HG02610 (cell line): ENCODE measurements at regions not wholly inside any gene's neighbourhood (a gene's known extent, or its start where the extent isn't known, plus 50 kb on each side); places are given as distances from the start of the nearest gene placed in this dataset.
"Not testable (repeated sequence)": the region's sequence is repeated elsewhere in the genome, so short reads cannot be mapped to it uniquely, and the experiment has no call there.

ENCODE experiments used
- ATAC-seq: cut with Tn5 transposase; IDR thresholded peaks from one replicate; pipeline ENCODE4 v1.9.1; 2021; ENCODE audit warnings: mild to moderate bottlenecking, moderate library complexity; ENCODE audit not compliant: unreplicated experiment

DNA sequence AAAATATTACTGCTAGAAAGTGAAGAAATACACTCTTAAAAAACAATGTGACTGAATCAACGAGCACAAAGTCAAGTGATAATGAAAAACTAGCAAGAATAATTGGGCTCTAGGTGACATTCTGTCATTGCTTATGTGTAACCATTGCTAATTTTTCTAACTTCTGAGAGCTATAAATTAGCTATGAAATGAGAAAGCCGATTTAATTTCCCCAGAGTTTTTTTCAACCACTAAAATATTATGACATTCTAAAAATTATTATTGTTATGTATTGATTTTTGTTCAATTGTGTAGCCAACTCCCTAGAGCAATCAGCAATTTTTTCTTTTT is 458.6 kb upstream of the ATXN8OS start:
- ATAC-seq, result no peak

- ATAC-seq, result no peak
Measured at GRCh38 chr13:69648340-69649062, 459.1 kb upstream of the ATXN8OS start.

GRCh38 chr13:69644447-69644846 is 463.2 kb upstream of the ATXN8OS start:
- ATAC-seq, result no peak

DNA sequence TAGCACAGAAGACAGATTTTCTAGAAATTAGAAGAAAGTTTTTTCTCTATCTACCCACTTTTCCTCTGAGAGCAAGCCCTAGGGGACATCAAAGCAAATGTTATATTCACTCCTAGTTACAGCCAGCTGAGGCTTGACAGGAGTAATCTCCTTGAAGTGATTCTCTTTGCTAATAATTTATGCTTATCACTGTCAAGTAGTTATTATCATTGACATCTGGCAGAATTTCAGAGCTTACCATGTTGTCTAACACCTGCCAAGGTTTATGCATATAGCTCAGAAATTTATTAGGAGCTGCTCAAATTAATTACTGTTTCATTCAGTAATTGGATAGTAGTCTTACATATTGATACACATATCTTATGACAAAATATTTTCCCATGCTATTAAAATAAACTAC is 465.9 kb upstream of the ATXN8OS start:
- ATAC-seq, result no peak

GRCh38 chr13:69633044-69633443 is 474.6 kb upstream of the ATXN8OS start:
- ATAC-seq, result no peak

DNA sequence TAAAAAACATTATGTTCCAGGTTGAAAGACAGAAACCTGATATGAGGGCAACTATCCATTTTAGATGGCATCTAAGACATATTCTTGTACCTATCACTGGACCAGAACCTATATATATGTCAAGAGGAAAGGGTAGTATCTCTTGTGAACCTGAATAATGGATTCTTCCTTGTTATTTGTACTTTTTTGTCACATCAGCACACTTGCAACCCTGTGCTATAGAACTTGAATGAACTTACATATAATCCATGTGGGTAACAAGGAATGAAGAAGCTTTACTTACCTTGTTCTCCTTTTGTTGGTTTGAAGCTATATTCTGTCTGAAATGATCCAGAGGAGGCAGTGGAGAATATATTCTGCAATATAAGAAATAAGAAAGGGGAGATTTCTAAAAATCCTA is 483.7 kb upstream of the ATXN8OS start:
- ATAC-seq, result no peak

- ATAC-seq, result no peak
Measured at GRCh38 chr13:69619651-69620050, 488.0 kb upstream of the ATXN8OS start.

DNA sequence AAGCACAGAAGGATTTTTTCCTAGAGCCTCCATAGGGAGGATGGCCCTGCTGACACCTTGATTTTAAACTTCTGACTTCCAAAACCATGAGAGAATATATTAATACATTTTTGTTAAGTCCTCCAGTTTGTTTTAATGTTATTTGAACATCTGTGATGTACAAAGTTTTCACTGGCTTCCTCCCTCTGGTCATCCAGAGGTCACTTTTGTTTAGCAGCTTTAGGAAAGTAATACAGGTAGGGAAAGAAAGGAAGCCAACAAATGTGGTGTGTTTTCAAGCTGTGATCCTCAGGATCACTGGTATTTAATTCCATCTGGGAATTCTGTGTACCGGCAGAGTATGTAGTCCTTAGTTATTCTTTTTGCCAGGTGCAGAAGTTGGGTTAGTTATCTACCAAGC is 488.8 kb upstream of the ATXN8OS start:
- ATAC-seq, result no peak

DNA sequence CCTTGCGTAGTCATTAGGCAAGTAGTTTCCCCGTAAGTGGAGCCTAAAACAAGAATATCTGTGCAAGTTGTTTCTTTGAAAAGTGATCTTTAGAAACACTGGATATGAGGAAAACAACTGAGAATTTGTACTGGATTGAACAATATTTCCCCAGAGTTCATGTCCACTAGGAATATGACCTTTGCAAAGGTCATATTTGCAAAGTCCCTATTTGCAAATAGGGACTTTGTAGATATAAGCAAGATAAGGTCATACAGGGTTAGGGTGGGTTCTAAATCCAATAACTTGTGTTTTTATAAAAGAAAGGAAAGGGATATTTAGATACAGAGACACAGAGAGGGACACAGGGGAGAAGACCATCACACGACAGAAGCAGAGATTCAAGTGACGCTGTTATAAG is 489.2 kb upstream of the ATXN8OS start:
- no peak for ATAC-seq

GRCh38 chr13:69617587-69617986 is 490.0 kb upstream of the ATXN8OS start:
- no peak for ATAC-seq

- ATAC-seq, result no peak
Measured at GRCh38 chr13:69616396-69616795, 491.2 kb upstream of the ATXN8OS start.

- ATAC-seq, result not testable (repeated sequence)
Measured at GRCh38 chr13:69615055-69615454, 492.6 kb upstream of the ATXN8OS start.

- no peak for ATAC-seq
Measured at GRCh38 chr13:69604698-69605097, 502.9 kb upstream of the ATXN8OS start.

GRCh38 chr13:69603144-69603853 is 504.3 kb upstream of the ATXN8OS start:
- no peak for ATAC-seq

GRCh38 chr13:69601661-69602060 is 506.0 kb upstream of the ATXN8OS start:
- no peak for ATAC-seq

DNA sequence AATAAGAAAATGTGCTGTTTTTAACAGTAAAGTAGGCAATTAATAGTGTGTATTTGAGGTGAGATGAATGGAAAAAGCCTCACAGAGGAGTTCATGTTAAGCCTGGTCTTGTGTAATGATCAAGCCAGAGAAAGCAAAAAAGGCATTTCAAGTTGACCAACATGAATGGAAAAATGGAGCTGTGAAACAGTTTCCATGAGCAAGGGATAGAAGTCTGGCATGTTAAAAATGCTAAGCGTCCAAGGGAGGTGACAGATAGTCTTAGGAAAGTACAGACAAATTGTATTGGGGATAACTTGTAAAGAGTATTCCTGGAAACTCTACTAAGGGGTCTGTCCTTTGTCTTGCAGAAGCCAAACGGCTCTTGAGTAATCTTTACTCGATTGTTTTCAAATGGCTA is 506.8 kb upstream of the ATXN8OS start:
- no peak for ATAC-seq

- ATAC-seq, result no peak
Measured at GRCh38 chr13:69597088-69597487, 510.5 kb upstream of the ATXN8OS start.

DNA sequence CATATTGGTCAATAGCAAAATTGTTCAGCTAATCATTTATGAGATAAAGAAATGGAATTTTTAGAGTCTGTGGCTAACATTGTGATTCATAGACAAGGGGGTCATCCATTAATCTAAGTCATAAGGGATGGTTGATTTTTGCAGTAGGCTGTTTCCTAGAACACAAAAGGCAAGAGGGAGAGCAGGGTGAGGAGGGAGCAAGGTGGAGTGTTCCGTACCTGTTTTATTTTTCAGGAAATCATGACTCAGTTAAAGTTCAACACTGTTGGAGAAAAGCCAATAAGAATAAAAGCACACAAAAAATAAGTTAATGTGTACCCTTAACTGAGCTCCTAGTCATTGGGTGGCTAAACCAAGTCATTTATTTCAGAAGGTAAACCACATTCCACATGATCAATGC is 512.4 kb upstream of the ATXN8OS start:
- no peak for ATAC-seq

GRCh38 chr13:69591437-69591836 is 516.2 kb upstream of the ATXN8OS start:
- ATAC-seq, result no peak

DNA sequence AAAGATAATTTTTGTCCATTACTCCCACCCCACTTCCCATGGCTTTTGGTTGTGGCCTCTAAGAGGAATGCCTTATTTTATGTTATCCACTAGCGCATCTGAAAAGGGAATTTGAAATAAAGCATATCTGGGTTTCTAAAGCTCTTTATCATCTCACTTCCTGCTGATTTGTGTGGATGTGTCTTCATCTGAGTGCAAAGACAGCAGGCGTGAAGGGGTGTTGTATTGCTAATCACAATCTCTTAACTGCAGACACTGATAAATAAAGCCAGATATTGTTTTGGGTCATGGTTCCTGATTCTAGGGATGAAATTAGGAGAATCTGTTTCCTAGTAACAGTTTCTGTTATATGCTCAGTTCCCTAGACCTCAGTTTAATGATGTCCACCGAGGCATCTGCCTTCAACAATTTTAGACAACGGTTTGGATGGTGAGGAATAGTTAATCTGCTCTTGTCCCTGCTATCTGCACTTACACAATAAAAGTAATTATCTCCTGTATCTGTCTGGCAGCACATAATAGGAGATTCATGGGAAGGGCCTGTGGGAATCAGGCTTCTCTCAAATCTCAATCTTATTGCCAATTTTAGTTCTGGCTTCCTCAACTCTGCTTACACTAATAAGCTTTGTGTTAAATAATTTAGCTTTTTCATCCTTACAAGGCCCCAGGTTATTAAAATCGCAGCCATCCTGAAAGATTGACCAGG is 517.9 kb upstream of the ATXN8OS start:
- no peak for ATAC-seq

DNA sequence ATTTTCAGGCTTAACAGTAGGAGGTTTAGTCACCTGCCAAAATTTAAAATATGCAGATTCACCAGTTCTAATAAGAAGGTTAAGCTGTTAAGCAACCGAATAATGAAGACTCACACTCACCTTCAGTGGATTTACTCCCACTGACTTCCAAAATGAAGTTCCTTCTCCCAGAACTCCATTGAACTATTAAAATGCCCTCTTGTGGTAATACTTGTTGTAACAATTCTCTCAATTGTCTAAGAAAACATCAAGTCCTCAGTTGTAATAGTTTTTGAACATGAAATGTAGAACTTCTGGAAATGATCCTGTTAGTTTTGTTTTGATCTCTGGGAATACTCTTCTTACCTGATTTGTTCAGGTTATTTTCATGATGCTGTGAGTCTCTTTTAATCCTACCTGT is 522.0 kb upstream of the ATXN8OS start:
- ATAC-seq, result no peak

- no peak for ATAC-seq
Measured at GRCh38 chr13:69580255-69580654, 527.4 kb upstream of the ATXN8OS start.
